IMR-90 (cell line): ENCODE measurements at regions not wholly inside any gene's neighbourhood (a gene's known extent, or its start where the extent isn't known, plus 50 kb on each side); places are given as distances from the start of the nearest gene placed in this dataset.

Source experiments
- ATAC-seq: fragments of 200-7000 bp; cut with Tn5 transposase; 2 replicates; pipeline ENCODE4 v1.9.1; 2020; ENCODE audit warnings: low read depth, mild to moderate bottlenecking, moderate library complexity
- BruUV-seq: library from RNA; stranded (reverse); fragments of 400-500 nt; replicated peaks from 2 replicates; lab custom pipeline; 2021; lab: Mats Ljungman, UMichigan
- CTCF ChIA-PET: fragments of 300-600 bp; formaldehyde crosslinking; extraction: SDS; loops from one replicate; lab custom pipeline; 2021; ENCODE audit warnings: antibody characterized with exemption; lab: Yijun Ruan, JAX
- POLR2A ChIA-PET: fragments of 300-600 bp; sonication (Branson Sonifier 250); formaldehyde crosslinking; loops from one replicate; lab custom pipeline; 2022; ENCODE audit warnings: antibody characterized with exemption; ENCODE audit not compliant: unreplicated experiment; lab: Charles Lee
- DNase-seq: peaks from one replicate; pipeline ENCODE4 v3.0.0; 2013
- H2AFZ ChIP-seq: replicated peaks from 2 replicates; pipeline ENCODE3; 2013; ENCODE audit warnings: low read length, mild to moderate bottlenecking; ENCODE audit not compliant: poor library complexity
- H2AK5ac ChIP-seq: 2 replicates; pipeline ENCODE4 v1.6.1; 2013; ENCODE audit warnings: low read depth, low read length, inconsistent platforms
- H2AK9ac ChIP-seq: replicated peaks from 2 replicates; pipeline ENCODE3; 2013; ENCODE audit warnings: mild to moderate bottlenecking, low read depth, low read length, moderate library complexity; ENCODE audit not compliant: poor library complexity
- H2BK120ac ChIP-seq: 2 replicates; pipeline ENCODE4 v1.6.1; 2013; ENCODE audit warnings: low read depth, low read length, inconsistent platforms
- H2BK15ac ChIP-seq: 3 replicates; pipeline ENCODE4 v1.6.1; 2013; ENCODE audit warnings: low read depth, low read length, inconsistent platforms
- H2BK20ac ChIP-seq: 2 replicates; pipeline ENCODE4 v1.6.1; 2013; ENCODE audit warnings: low read depth, mild to moderate bottlenecking, inconsistent platforms, low read length, moderate library complexity
- H2BK5ac ChIP-seq: 2 replicates; pipeline ENCODE4 v1.6.1; 2013; ENCODE audit warnings: mild to moderate bottlenecking, low read depth, low read length, inconsistent platforms; ENCODE audit not compliant: poor library complexity, severe bottlenecking
- H3K14ac ChIP-seq: replicated peaks from 2 replicates; pipeline ENCODE4 v1.6.1; 2013; ENCODE audit warnings: low read depth, low read length, inconsistent platforms
- H3K18ac ChIP-seq: 2 replicates; pipeline ENCODE4 v1.6.1; 2013; ENCODE audit warnings: low read depth, low read length, control low read depth
- H3K23ac ChIP-seq: 2 replicates; pipeline ENCODE4 v1.6.1; 2013; ENCODE audit warnings: low read depth, low read length, inconsistent platforms
- H3K27ac ChIP-seq: 2 replicates; pipeline ENCODE4 v1.5.1; 2013; ENCODE audit warnings: mild to moderate bottlenecking, control low read depth, low read length; ENCODE audit not compliant: insufficient read depth
- H3K27me3 ChIP-seq: 2 replicates; pipeline ENCODE4 v1.6.1; 2013; ENCODE audit warnings: low read length; ENCODE audit not compliant: control insufficient read depth, insufficient read depth
- H3K36me3 ChIP-seq: 2 replicates; pipeline ENCODE4 v1.6.1; 2013; ENCODE audit warnings: low read length, mixed read lengths; ENCODE audit not compliant: control insufficient read depth, insufficient read depth
- H3K4ac ChIP-seq: 2 replicates; pipeline ENCODE4 v1.6.1; 2013; ENCODE audit warnings: low read depth, low read length, inconsistent platforms
- H3K4me1 ChIP-seq: 2 replicates; pipeline ENCODE4 v1.6.1; 2013; ENCODE audit warnings: low read length, mixed read lengths; ENCODE audit not compliant: control insufficient read depth, insufficient read depth
- H3K4me2 ChIP-seq: 2 replicates; pipeline ENCODE4 v1.6.1; 2013; ENCODE audit warnings: low read depth, mild to moderate bottlenecking, control low read depth, low read length, moderate library complexity
- H3K4me3 ChIP-seq: 2 replicates; pipeline ENCODE4 v1.5.1; 2013; ENCODE audit warnings: low read depth, mild to moderate bottlenecking, control low read depth, low read length, moderate library complexity; ENCODE audit not compliant: insufficient read depth
- H3K56ac ChIP-seq: 2 replicates; pipeline ENCODE4 v1.6.1; 2013; ENCODE audit warnings: low read length, inconsistent platforms; ENCODE audit not compliant: insufficient read depth; ENCODE audit errors: extremely low read depth
- H3K79me1 ChIP-seq, 2 experiments: 2 replicates each; pipeline ENCODE4 v1.6.1; 2013; ENCODE audit warnings: low read length in 2 of 2, inconsistent platforms in 1 of 2, low read depth in 1 of 2
- H3K9ac ChIP-seq: 2 replicates; pipeline ENCODE4 v1.6.1; 2013; ENCODE audit warnings: low read depth, low read length, control low read depth
- H3K9me1 ChIP-seq: 2 replicates; pipeline ENCODE4 v1.6.1; 2013; ENCODE audit warnings: low read length, inconsistent platforms; ENCODE audit not compliant: insufficient read depth
- H3K9me3 ChIP-seq: 2 replicates; pipeline ENCODE4 v1.6.1; 2013; ENCODE audit warnings: low read length; ENCODE audit not compliant: control insufficient read depth, insufficient read depth
- H4K20me1 ChIP-seq: 2 replicates; pipeline ENCODE4 v1.6.1; 2013; ENCODE audit warnings: low read length, inconsistent platforms; ENCODE audit not compliant: insufficient read depth
- H4K5ac ChIP-seq: 2 replicates; pipeline ENCODE4 v1.6.1; 2013; ENCODE audit warnings: mild to moderate bottlenecking, low read depth, low read length, control low read depth
- H4K8ac ChIP-seq, 2 experiments: 2 replicates each; pipeline ENCODE4 v1.6.1; 2013; ENCODE audit warnings: low read depth in 2 of 2, low read length in 2 of 2, control low read depth in 1 of 2, inconsistent platforms in 1 of 2
- H4K91ac ChIP-seq: 2 replicates; pipeline ENCODE4 v1.6.1; 2013; ENCODE audit warnings: low read depth, low read length, inconsistent platforms; ENCODE audit not compliant: insufficient read depth
- BHLHE40 ChIP-seq: fragments of 150-350 bp; IDR thresholded peaks from 2 replicates; pipeline ENCODE4 v1.6.1; 2016; ENCODE audit warnings: mild to moderate bottlenecking, low read depth, low read length
- MAFK ChIP-seq: IDR thresholded peaks from 2 replicates; pipeline ENCODE4 v1.6.1; 2012; ENCODE audit warnings: low read depth, low read length, improper control_type of control experiment
- MAZ ChIP-seq: IDR thresholded peaks from 2 replicates; pipeline ENCODE4 v1.6.1; 2012; ENCODE audit warnings: low read depth, mild to moderate bottlenecking, low read length, improper control_type of control experiment, moderate library complexity, borderline replicate concordance
- RAD21 ChIP-seq: IDR thresholded peaks from 2 replicates; pipeline ENCODE4 v1.6.1; 2012; ENCODE audit warnings: low read length, improper control_type of control experiment
- RCOR1 ChIP-seq: IDR thresholded peaks from 2 replicates; pipeline ENCODE4 v1.6.1; 2012; ENCODE audit warnings: mild to moderate bottlenecking, low read length, improper control_type of control experiment; ENCODE audit not compliant: insufficient replicate concordance
- WGBS, 2 experiments: methylation state at CpG; one replicate each; pipeline versions ENCODE4 v1.1.5 to v1.1.7; 2013; ENCODE audit warnings: missing lambda C conversion rate in 2 of 2; ENCODE audit not compliant: insufficient read length in 1 of 2; ENCODE audit errors: extremely low coverage in 2 of 2; 5-methylcytosine and 5-hydroxymethylcytosine counted together
- dilution Hi-C: fragments of 300-500 bp; cut with HindIII; formaldehyde crosslinking; loops from one replicate; pipeline ENCODE4 v1.14.3; 2018; ENCODE audit warnings: low sequenced_read_pairs; ENCODE audit not compliant: unreplicated experiment
- in situ Hi-C: fragments of 300-500 bp; cut with MboI; formaldehyde crosslinking; loops from 3 replicates; pipeline ENCODE4 v1.14.3; 2019; ENCODE audit warnings: low sequenced_read_pairs, inconsistent platforms, mixed read lengths
- intact Hi-C: fragments of 100-400 bp; cut with micrococcal nuclease; formaldehyde crosslinking; loops from 2 replicates; pipeline ENCODE4 v1.10.0; 2022
- TF ChIP-seq, protein P1 (sequence below): fragments of 150-350 bp; IDR thresholded peaks from 2 replicates; pipeline ENCODE4 v1.6.1; 2016; ENCODE audit warnings: low read depth, mild to moderate bottlenecking, low read length, moderate library complexity, borderline replicate concordance

DNA sequence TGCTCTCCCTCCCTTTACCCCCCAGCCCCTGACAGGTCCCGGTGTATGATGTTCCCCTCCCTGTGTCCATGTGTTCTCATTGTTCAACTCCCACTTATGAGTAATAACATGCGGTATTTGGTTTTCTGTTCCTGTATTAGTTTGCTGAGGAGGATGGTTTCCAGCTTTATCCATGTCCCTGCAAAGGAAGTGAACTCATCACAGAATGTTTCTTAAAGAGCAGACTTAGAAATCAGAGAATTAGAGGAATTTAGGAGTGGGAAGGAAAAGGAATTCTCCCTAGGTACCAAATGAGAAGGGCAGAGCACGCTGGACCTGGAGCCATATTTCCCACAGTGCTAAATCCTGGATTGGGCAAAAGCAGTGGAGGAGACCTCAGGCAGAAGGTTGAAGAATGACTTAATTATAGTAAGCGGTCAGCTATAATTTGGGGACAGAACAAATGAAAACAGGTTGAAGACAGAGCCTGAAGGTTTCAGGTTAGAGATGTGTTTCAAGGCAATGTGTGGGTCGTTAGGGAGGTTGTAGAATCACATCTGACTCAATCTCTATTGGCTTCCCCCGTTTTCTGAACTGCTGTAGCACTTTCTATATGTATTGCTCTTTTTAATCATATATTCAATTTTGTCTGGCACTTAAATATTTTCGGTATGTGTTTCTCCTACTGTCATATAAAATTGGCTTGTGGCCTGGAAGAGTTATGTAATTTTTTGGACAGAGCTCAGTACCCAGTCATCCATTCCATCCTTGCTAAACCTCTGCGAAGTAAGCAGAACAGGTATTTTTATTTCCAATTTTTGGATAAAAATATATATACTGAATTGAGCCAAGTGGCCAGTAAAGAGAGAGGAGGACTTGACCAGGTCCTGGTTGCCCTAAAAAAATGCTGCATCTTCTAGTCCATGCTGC lies 210.5 kb upstream of the KLF6 start:
- no peaks in the 10 kb centered on the region for H3K79me1 ChIP-seq
- intact Hi-C loops, result no loop called here
- H3K27me3 ChIP-seq, result no peaks in the 10 kb centered on the region
- H3K9ac ChIP-seq, result no peak overlapping the region
- peak overlapping the region; percentile 53; the same call in 1 of the 2 replicates for H3K4me2 ChIP-seq
- in situ Hi-C loops, result no loop called here
- H3K14ac ChIP-seq, result peak overlapping the region; percentile 92
- peak overlapping the region; percentile 66 for H4K91ac ChIP-seq
- peak overlapping the region; percentile 2 to 91; a peak in 3 of 4 replicates for H4K8ac ChIP-seq
- H3K4me3 ChIP-seq, result no peak overlapping the region
- no peak overlapping the region; the same call in 1 of the 2 replicates for H3K56ac ChIP-seq
- CTCF ChIA-PET, result no interaction called here
- peak overlapping the region; percentile 84 for H2BK5ac ChIP-seq
- peak overlapping the region; percentile 55; the same call in 1 of the 2 replicates for H3K18ac ChIP-seq
- TF ChIP-seq RAD21, result peak; percentile 22; the same call in 1 of the 2 replicates
- TF ChIP-seq MAFK, result peak; percentile 41; the same call in 1 of the 2 replicates
- no peak for TF ChIP-seq RCOR1
- TF ChIP-seq MAZ, result no peak
- TF ChIP-seq, protein P1, sequence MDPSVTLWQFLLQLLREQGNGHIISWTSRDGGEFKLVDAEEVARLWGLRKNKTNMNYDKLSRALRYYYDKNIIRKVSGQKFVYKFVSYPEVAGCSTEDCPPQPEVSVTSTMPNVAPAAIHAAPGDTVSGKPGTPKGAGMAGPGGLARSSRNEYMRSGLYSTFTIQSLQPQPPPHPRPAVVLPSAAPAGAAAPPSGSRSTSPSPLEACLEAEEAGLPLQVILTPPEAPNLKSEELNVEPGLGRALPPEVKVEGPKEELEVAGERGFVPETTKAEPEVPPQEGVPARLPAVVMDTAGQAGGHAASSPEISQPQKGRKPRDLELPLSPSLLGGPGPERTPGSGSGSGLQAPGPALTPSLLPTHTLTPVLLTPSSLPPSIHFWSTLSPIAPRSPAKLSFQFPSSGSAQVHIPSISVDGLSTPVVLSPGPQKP, result no peak
- TF ChIP-seq BHLHE40, result no peak
- H3K9me3 ChIP-seq, result peaks cover 2% of the 10 kb centered on the region; the same call in 1 of the 2 replicates
- no peaks in the 10 kb centered on the region for H3K36me3 ChIP-seq
- peak overlapping the region; percentile 94 for H2BK20ac ChIP-seq
- no peak overlapping the region for H2AK9ac ChIP-seq
- DNase-seq, result peak; percentile 88
- peak overlapping the region; percentile 99 for H2BK15ac ChIP-seq
- POLR2A ChIA-PET, result no interaction called here
- peak overlapping the region; percentile 42; the same call in 1 of the 2 replicates for H4K5ac ChIP-seq
- H3K9me1 ChIP-seq, result peaks cover 5% of the 10 kb centered on the region
- peaks cover 3% of the 10 kb centered on the region; the same call in 1 of the 2 replicates for H3K4me1 ChIP-seq
- dilution Hi-C loops, result no loop called here
- H2AK5ac ChIP-seq, result peak overlapping the region; percentile 86
- no peaks in the 10 kb centered on the region for H4K20me1 ChIP-seq
- H2AFZ ChIP-seq, result peak overlapping the region; percentile 78
- peak overlapping the region; percentile 91; the same call in 1 of the 2 replicates for H3K23ac ChIP-seq
- peak overlapping the region; percentile 86; the same call in 1 of the 2 replicates for H3K4ac ChIP-seq
- no peak overlapping the region; the same call in 1 of the 2 replicates for H3K27ac ChIP-seq
- 100% methylated on average over 1 of the region's 8 CpGs; no CpG with 5 or more reads in 1 of the 2 experiments for WGBS, 2 experiments
- ATAC-seq, result peak; percentile 80
- peak overlapping the region; percentile 94 for H2BK120ac ChIP-seq
- no TSS peak for BruUV-seq
